HEK293 (cell line): ENCODE measurements at regions not wholly inside any gene's neighbourhood (a gene's known extent, or its start where the extent isn't known, plus 50 kb on each side); places are given as distances from the start of the nearest gene placed in this dataset.

Experiments used
- CTCF ChIA-PET: fragments of 350-600 bp; formaldehyde crosslinking; extraction: SDS; loops from one replicate; lab custom pipeline; 2021; ENCODE audit warnings: antibody characterized with exemption; lab: Yijun Ruan, JAX
- POLR2A ChIA-PET: fragments of 300-600 bp; formaldehyde crosslinking; extraction: SDS; loops from one replicate; lab custom pipeline; 2020; ENCODE audit warnings: antibody characterized with exemption, inconsistent platforms; lab: Yijun Ruan, JAX
- H3K27ac ChIP-seq: fragments of 200-500 bp; sonication (Bioruptor generic); 2 replicates; pipeline ENCODE4 v1.5.1; 2014; ENCODE audit warnings: low read depth, low read length, control low read depth, inconsistent platforms; ENCODE audit errors: extremely low read depth
- H3K36me3 ChIP-seq, 2 experiments: fragments of 200-500 bp in 1 of 2; sonication (Bioruptor generic) in 1 of 2; 1 replicate in 1 of 2; 2 replicates in 1 of 2; pipeline ENCODE4 v1.5.1; 2014 to 2017; ENCODE audit warnings: inconsistent platforms in 2 of 2, low read length in 2 of 2; ENCODE audit not compliant: control insufficient read depth in 2 of 2, insufficient read depth in 1 of 2
- H3K4me1 ChIP-seq: fragments of 200-500 bp; sonication (Bioruptor generic); 2 replicates; pipeline ENCODE4 v1.5.1; 2014; ENCODE audit warnings: mild to moderate bottlenecking, low read length, inconsistent platforms; ENCODE audit not compliant: control insufficient read depth, insufficient read depth
- H3K4me3 ChIP-seq: 2 replicates; pipeline ENCODE4 v1.5.1; 2011; ENCODE audit warnings: low read depth, mild to moderate bottlenecking, control low read depth, low read length, moderate library complexity
- H3K9me3 ChIP-seq: fragments of 200-500 bp; sonication (Bioruptor generic); 2 replicates; pipeline ENCODE4 v1.5.1; 2014; ENCODE audit warnings: low read depth, low read length, inconsistent platforms; ENCODE audit not compliant: control insufficient read depth, insufficient read depth
- REPIN1 ChIP-seq: fragments of 450-650 bp; formaldehyde crosslinking; IDR thresholded peaks from 2 replicates; pipeline ENCODE4 v1.5.1; 2017; ENCODE audit warnings: missing biosample characterization, missing genetic modification characterization, low read depth
- SCRT2 ChIP-seq: fragments of 450-650 bp; formaldehyde crosslinking; IDR thresholded peaks from 2 replicates; pipeline ENCODE4 v1.5.1; 2016; ENCODE audit warnings: missing biosample characterization, missing genetic modification characterization
- TCF7L2 ChIP-seq: IDR thresholded peaks from 2 replicates; pipeline ENCODE4 v1.6.1; 2011; ENCODE audit warnings: low read depth, mild to moderate bottlenecking, inconsistent platforms, low read length, moderate library complexity, borderline replicate concordance
- ZBTB20 ChIP-seq: fragments of 450-650 bp; formaldehyde crosslinking; IDR thresholded peaks from 2 replicates; pipeline ENCODE4 v1.5.1; 2016; ENCODE audit warnings: missing biosample characterization, missing genetic modification characterization
- ZNF138 ChIP-seq: fragments of 450-650 bp; formaldehyde crosslinking; IDR thresholded peaks from 2 replicates; pipeline ENCODE4 v1.5.1; 2016; ENCODE audit warnings: missing biosample characterization, missing genetic modification characterization, borderline replicate concordance
- ZNF501 ChIP-seq: fragments of 450-650 bp; formaldehyde crosslinking; IDR thresholded peaks from 2 replicates; pipeline ENCODE4 v1.5.1; 2016; ENCODE audit warnings: missing biosample characterization, missing genetic modification characterization
- ZNF561 ChIP-seq: fragments of 450-650 bp; IDR thresholded peaks from 2 replicates; pipeline ENCODE4 v1.5.1; 2018; ENCODE audit warnings: missing biosample characterization, missing genetic modification characterization, borderline replicate concordance
- TF ChIP-seq, protein P1 (sequence below): fragments of 450-650 bp; formaldehyde crosslinking; IDR thresholded peaks from 2 replicates; pipeline ENCODE4 v1.5.1; 2016; ENCODE audit warnings: missing biosample characterization, missing genetic modification characterization, borderline replicate concordance
- TF ChIP-seq, protein P2 (sequence below): fragments of 450-650 bp; formaldehyde crosslinking; conservative IDR thresholded peaks from 2 replicates; pipeline ENCODE4 v1.5.1; 2016; ENCODE audit warnings: low read depth, missing biosample characterization, missing genetic modification characterization
- TF ChIP-seq, protein P3 (sequence below): fragments of 450-650 bp; formaldehyde crosslinking; IDR thresholded peaks from 2 replicates; pipeline ENCODE4 v1.5.1; 2016; ENCODE audit warnings: missing biosample characterization, missing genetic modification characterization
- TF ChIP-seq, protein P4 (sequence below): fragments of 450-650 bp; formaldehyde crosslinking; IDR thresholded peaks from 2 replicates; pipeline ENCODE4 v1.5.1; 2017; ENCODE audit warnings: missing biosample characterization, mild to moderate bottlenecking, missing genetic modification characterization, moderate library complexity
- TF ChIP-seq, protein P5 (sequence below): fragments of 450-650 bp; formaldehyde crosslinking; IDR thresholded peaks from 2 replicates; pipeline ENCODE4 v1.5.1; 2016; ENCODE audit warnings: missing biosample characterization, missing genetic modification characterization, borderline replicate concordance

DNA sequence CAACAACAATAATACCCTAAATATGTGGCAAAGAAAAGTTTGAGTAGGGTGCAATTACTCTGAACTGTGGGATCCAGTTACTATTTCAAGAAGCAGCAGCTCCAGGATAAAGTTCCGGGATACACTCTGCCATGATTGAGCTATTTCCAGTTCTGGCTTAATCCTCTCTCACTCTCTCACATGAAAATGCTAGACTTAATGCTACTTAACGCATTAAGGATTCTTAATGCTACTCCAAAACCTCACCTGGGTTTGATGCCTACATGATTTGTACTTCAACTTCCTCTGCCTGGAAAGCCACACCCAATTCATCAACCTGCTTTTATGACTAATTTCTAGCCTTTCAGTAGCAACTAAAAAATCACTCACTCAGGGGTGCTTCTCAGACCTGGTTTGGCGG is 151.1 kb upstream of the HNMT start:
- ChIA-PET CTCF (no interaction called here), POLR2A (no interaction called here)
- Histone ChIP-seq H3K4me1 (no peaks in the 10 kb centered on the region), H3K4me3 (no peak overlapping the region), H3K9me3 (no peaks in the 10 kb centered on the region), H3K27ac (no peak overlapping the region), H3K36me3 (no peaks in the 10 kb centered on the region)
- no peak for TF ChIP-seq ZBTB20 (tag by site-specific recombination)
- no peak for TF ChIP-seq ZNF561 (tag by site-specific recombination)
- TF ChIP-seq, protein P1, sequence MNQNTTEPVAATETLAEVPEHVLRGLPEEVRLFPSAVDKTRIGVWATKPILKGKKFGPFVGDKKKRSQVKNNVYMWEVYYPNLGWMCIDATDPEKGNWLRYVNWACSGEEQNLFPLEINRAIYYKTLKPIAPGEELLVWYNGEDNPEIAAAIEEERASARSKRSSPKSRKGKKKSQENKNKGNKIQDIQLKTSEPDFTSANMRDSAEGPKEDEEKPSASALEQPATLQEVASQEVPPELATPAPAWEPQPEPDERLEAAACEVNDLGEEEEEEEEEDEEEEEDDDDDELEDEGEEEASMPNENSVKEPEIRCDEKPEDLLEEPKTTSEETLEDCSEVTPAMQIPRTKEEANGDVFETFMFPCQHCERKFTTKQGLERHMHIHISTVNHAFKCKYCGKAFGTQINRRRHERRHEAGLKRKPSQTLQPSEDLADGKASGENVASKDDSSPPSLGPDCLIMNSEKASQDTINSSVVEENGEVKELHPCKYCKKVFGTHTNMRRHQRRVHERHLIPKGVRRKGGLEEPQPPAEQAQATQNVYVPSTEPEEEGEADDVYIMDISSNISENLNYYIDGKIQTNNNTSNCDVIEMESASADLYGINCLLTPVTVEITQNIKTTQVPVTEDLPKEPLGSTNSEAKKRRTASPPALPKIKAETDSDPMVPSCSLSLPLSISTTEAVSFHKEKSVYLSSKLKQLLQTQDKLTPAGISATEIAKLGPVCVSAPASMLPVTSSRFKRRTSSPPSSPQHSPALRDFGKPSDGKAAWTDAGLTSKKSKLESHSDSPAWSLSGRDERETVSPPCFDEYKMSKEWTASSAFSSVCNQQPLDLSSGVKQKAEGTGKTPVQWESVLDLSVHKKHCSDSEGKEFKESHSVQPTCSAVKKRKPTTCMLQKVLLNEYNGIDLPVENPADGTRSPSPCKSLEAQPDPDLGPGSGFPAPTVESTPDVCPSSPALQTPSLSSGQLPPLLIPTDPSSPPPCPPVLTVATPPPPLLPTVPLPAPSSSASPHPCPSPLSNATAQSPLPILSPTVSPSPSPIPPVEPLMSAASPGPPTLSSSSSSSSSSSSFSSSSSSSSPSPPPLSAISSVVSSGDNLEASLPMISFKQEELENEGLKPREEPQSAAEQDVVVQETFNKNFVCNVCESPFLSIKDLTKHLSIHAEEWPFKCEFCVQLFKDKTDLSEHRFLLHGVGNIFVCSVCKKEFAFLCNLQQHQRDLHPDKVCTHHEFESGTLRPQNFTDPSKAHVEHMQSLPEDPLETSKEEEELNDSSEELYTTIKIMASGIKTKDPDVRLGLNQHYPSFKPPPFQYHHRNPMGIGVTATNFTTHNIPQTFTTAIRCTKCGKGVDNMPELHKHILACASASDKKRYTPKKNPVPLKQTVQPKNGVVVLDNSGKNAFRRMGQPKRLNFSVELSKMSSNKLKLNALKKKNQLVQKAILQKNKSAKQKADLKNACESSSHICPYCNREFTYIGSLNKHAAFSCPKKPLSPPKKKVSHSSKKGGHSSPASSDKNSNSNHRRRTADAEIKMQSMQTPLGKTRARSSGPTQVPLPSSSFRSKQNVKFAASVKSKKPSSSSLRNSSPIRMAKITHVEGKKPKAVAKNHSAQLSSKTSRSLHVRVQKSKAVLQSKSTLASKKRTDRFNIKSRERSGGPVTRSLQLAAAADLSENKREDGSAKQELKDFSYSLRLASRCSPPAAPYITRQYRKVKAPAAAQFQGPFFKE (tag by site-specific recombination) = no peak
- TF ChIP-seq, protein P2, sequence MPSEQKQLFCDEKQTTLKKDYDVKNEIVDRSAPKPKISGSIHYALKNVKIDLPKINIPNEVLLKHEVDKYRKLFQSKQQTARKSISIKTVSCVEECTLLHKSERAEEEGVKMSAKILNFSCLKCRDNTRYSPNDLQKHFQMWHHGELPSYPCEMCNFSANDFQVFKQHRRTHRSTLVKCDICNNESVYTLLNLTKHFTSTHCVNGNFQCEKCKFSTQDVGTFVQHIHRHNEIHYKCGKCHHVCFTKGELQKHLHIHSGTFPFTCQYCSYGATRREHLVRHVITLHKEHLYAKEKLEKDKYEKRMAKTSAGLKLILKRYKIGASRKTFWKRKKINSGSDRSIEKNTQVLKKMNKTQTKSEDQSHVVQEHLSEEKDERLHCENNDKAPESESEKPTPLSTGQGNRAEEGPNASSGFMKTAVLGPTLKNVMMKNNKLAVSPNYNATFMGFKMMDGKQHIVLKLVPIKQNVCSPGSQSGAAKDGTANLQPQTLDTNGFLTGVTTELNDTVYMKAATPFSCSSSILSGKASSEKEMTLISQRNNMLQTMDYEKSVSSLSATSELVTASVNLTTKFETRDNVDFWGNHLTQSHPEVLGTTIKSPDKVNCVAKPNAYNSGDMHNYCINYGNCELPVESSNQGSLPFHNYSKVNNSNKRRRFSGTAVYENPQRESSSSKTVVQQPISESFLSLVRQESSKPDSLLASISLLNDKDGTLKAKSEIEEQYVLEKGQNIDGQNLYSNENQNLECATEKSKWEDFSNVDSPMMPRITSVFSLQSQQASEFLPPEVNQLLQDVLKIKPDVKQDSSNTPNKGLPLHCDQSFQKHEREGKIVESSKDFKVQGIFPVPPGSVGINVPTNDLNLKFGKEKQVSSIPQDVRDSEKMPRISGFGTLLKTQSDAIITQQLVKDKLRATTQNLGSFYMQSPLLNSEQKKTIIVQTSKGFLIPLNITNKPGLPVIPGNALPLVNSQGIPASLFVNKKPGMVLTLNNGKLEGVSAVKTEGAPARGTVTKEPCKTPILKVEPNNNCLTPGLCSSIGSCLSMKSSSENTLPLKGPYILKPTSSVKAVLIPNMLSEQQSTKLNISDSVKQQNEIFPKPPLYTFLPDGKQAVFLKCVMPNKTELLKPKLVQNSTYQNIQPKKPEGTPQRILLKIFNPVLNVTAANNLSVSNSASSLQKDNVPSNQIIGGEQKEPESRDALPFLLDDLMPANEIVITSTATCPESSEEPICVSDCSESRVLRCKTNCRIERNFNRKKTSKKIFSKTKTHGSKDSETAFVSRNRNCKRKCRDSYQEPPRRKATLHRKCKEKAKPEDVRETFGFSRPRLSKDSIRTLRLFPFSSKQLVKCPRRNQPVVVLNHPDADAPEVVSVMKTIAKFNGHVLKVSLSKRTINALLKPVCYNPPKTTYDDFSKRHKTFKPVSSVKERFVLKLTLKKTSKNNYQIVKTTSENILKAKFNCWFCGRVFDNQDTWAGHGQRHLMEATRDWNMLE (tag by site-specific recombination) = no peak
- no peak for TF ChIP-seq ZNF138
- no peak for TF ChIP-seq SCRT2
- TF ChIP-seq, protein P3, sequence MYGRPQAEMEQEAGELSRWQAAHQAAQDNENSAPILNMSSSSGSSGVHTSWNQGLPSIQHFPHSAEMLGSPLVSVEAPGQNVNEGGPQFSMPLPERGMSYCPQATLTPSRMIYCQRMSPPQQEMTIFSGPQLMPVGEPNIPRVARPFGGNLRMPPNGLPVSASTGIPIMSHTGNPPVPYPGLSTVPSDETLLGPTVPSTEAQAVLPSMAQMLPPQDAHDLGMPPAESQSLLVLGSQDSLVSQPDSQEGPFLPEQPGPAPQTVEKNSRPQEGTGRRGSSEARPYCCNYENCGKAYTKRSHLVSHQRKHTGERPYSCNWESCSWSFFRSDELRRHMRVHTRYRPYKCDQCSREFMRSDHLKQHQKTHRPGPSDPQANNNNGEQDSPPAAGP (tag by site-specific recombination) = no peak
- TF ChIP-seq ZNF501 = no peak
- TF ChIP-seq, protein P4, sequence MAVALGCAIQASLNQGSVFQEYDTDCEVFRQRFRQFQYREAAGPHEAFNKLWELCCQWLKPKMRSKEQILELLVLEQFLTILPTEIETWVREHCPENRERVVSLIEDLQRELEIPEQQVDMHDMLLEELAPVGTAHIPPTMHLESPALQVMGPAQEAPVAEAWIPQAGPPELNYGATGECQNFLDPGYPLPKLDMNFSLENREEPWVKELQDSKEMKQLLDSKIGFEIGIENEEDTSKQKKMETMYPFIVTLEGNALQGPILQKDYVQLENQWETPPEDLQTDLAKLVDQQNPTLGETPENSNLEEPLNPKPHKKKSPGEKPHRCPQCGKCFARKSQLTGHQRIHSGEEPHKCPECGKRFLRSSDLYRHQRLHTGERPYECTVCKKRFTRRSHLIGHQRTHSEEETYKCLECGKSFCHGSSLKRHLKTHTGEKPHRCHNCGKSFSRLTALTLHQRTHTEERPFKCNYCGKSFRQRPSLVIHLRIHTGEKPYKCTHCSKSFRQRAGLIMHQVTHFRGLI (tag by site-specific recombination) = no peak
- no peak for TF ChIP-seq TCF7L2
- no peak for TF ChIP-seq REPIN1 (tag by site-specific recombination)
- TF ChIP-seq, protein P5, sequence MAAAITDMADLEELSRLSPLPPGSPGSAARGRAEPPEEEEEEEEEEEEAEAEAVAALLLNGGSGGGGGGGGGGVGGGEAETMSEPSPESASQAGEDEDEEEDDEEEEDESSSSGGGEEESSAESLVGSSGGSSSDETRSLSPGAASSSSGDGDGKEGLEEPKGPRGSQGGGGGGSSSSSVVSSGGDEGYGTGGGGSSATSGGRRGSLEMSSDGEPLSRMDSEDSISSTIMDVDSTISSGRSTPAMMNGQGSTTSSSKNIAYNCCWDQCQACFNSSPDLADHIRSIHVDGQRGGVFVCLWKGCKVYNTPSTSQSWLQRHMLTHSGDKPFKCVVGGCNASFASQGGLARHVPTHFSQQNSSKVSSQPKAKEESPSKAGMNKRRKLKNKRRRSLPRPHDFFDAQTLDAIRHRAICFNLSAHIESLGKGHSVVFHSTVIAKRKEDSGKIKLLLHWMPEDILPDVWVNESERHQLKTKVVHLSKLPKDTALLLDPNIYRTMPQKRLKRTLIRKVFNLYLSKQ (tag by site-specific recombination) = no peak
